ENCODE measurements at regions not wholly inside any gene's neighbourhood (a gene's known extent, or its start where the extent isn't known, plus 50 kb on each side); places are given as distances from the start of the nearest gene placed in this dataset.
"Not testable (repeated sequence)": the region's sequence is repeated elsewhere in the genome, so short reads cannot be mapped to it uniquely, and the experiment has no call there.

GRCh38 chr15:70576276-70576675 lies 187.1 kb downstream of the UACA start:
- no peak for DNase-seq

DNA sequence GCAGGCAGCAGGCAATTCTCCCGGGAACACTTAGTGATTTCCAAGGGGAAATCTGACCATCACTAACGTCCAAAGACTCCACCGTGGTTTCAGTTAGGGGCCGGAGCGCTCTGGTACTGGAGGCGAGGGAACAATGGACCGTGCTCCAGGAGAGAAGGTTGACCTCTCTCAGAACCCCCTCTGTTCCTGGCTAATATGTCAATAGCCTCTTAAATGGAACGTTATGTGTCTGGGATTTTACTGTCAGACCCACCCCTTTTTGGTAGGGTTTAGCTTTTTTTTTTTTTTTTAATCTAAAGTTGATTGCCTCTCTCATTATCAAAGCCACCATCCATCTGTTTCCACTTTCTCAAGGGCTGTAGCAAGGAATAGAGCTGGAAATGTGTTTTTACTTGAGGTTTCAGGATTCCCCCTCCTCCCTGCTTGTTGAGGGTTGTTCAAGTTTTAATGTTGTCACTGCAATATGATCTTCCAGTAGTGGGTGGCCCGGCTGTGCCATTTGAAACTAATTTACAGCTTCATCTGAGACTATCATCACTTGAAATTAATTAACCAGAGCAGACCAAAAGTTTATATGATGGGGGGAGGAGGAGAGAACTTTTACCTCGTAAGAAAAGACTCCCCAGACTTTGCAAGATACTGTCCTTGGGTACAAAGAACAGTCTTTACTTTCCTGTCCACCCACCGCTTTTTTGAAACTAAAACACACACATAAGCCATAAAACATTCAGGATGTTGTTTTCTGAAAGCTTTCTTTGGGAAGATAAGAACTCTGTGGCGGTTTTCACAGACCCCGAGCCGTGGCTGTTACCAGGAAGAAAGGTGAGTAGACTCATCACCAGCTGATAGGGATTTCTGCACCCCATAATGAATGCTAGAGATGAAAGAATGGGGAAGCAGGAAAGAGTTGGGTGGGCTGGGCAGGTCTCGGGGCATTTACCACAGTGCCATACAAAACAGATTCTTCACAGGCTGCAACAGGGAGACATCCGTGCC lies 187.8 kb downstream of the UACA start:
- no peak for DNase-seq

GRCh38 chr15:70574325-70574724 lies 189.0 kb downstream of the UACA start:
- not testable (repeated sequence) for DNase-seq

- no peak for DNase-seq
Observed at GRCh38 chr15:70573121-70573850, 190.1 kb downstream of the UACA start.

DNA sequence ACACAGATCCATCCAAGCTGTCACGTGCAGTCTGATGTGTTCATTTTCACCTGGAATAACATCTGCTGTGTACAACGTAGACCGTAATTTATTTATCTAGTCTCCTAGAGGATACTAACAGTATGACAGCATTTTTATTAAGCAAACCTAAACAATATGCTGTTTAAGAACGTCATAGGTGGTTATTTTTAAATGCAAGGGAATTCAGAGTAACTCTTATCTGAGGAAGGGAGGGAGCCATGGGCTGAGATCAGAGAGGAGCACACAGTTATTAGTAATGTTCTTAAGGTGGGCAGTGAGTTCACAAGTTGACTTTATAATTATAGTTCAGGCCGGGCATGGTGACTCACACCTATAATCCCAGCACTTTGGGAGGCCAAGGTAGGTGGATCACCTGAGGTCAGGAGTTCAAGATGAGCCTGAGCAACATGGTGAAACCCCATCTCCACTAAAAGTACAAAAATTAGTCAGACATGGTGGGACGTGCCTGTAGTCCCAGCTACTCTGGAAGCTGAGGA lies 193.6 kb downstream of the UACA start:
- DNase-seq = peak; percentile 9

DNA sequence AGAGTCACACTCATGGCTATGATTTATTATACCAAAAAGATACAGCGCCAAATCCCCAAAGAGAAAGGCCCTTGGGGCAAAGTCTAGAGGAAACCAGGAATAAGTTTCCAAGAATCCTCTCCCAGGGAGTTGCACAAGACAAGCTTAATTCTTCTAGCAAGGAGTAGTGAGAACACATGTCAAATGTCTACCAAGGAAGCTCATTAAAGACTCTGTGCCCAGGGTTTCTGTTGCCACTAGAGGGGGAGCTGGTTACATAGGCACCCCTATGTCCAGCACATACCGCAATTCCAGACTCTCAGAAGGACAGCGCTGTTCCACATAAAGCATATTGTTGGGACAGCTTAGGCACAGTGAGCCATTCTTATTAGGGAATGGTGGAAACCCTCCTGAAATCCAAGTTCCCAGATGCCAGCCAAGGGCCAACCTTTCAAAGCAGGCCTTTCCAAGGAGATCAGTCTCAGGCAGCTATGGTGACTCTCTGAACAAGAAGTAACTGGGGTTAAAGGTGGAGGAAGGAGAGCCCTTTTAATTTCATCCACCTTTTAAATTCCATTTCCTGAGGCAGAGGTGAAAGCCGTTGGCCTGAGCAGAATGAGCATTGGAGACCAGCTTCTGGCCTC lies 194.2 kb downstream of the UACA start:
- DNase-seq = no peak

GRCh38 chr15:70566989-70567388 lies 196.4 kb downstream of the UACA start:
- DNase-seq = no peak

GRCh38 chr15:70566047-70566835 lies 197.1 kb downstream of the UACA start:
- peak; percentile 21 for DNase-seq

GRCh38 chr15:70563561-70564095 lies 199.7 kb downstream of the UACA start:
- no peak for DNase-seq

DNA sequence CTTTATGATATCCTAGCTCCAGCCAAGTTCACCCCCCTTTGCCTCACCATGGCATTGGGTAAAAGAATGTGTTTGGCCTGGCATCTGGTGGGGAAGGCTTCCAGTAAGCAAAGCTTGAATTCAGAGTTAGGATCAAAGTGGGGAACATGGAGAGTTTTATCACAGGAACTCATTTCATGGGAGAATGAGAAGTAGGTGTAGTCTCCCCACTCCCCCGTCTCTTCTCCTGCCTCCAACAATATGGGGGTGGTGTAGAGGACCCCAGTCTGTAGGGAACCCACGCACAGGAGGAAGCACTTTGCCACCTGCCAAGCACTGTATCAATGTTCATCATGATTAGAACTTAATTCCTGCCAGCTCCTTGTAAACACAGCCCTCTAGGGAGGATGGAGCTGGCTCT lies 200.5 kb downstream of the UACA start:
- no peak for DNase-seq

DNA sequence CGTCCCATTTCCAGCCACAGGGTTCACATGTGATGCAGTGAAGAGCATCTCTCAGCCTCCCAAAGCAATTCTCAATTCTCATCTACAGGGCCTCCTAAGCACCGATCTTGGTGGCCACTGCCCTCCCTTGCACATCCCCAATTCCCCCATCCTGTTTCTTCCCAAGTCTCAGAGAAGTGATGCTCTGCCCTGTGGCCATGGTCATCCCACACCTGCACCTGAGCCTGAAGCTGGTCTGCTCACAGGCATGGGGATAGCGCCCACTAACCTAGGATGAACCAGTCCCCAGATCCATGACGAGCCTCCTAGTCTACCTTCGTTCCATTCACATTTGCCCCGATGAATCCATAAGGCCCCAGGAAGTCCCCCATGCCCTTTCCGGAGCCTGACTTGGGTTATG lies 201.5 kb downstream of the UACA start:
- no peak for DNase-seq

- DNase-seq = no peak
Observed at GRCh38 chr15:70560617-70561328, 202.6 kb downstream of the UACA start.

- no peak for DNase-seq
Observed at GRCh38 chr15:70559265-70560239, 203.8 kb downstream of the UACA start.

GRCh38 chr15:70558406-70559264 lies 204.7 kb downstream of the UACA start:
- no peak for DNase-seq

GRCh38 chr15:70557521-70558258 lies 205.7 kb downstream of the UACA start:
- no peak for DNase-seq

DNA sequence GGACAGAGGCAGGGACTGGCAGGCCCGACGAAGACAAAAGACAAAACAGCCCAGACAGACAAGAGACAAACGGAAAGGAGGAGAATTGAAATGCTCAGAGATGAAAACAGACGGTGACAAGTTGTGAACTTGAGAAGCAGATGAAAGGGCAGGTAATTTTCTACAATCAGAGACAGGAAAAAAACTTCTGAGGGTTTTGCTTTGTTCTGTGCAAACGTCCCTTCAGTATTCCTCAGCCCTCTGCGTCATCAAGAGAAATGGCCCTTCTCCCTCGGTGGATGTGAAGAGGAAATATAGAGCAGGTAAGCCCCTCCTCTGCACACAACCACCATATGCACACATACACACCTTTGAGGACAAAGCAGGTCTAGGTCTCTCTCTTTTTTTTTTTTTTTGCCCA lies 206.6 kb downstream of the UACA start:
- no peak for DNase-seq

GRCh38 chr15:70556151-70556741 lies 207.1 kb downstream of the UACA start:
- no peak for DNase-seq

DNA sequence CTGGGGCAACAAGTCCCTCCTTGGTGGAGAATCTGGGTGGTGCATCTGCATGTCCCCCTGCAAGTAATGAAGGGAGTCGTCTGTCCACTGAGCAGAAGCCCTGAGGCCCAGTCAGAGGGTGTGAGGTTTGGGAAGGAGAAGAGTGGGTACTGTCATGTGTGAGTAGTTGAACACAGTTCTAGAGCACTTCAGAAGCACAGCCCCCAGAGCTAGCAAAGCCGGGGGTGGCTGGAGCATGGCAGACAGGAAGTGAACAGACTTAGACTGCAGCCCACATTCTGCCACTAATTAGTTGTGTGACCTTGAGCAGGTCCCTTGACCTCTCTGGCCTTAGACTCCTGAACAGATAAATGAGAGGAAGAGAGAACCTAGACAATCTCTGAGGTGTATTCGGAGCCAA lies 207.6 kb downstream of the UACA start:
- DNase-seq = no peak
